ENCODE measurements at regions not wholly inside any gene's neighbourhood (a gene's known extent, or its start where the extent isn't known, plus 50 kb on each side); places are given as distances from the start of the nearest gene placed in this dataset.
"Not testable (repeated sequence)": the region's sequence is repeated elsewhere in the genome, so short reads cannot be mapped to it uniquely, and the experiment has no call there.

- no peak overlapping the region for H3K4me2 ChIP-seq (ENCODE audit: low read length)
- no peak for TF ChIP-seq CTCF (IDR thresholded peaks at IDR 0.05)
- H2AFZ ChIP-seq = no peak overlapping the region
- no peaks in the 10 kb centered on the region for H3K79me2 ChIP-seq
- H3K27me3 ChIP-seq (ENCODE audit: control insufficient read depth, insufficient read depth, low read length) = no peaks in the 10 kb centered on the region
- H3K4me3 ChIP-seq (ENCODE audit: low read depth, low read length) = no peak overlapping the region
- no peaks in the 10 kb centered on the region for H3K36me3 ChIP-seq (ENCODE audit: control insufficient read depth, insufficient read depth, low read length)
- H3K9me3 ChIP-seq (ENCODE audit: control insufficient read depth, low read length) = no peaks in the 10 kb centered on the region
- H3K9ac ChIP-seq = no peak overlapping the region
- H3K4me1 ChIP-seq = no peaks in the 10 kb centered on the region
- H3K27ac ChIP-seq = no peak overlapping the region
Measured at GRCh38 chr7:149701495-149702240, 71.7 kb downstream of the ZNF467 start.

GRCh38 chr7:149697767-149698166, 75.6 kb downstream of the ZNF467 start:
- H3K36me3 ChIP-seq (ENCODE audit: control insufficient read depth, insufficient read depth, low read length); H3K9ac ChIP-seq; H3K79me2 ChIP-seq; H3K27me3 ChIP-seq (ENCODE audit: control insufficient read depth, insufficient read depth, low read length); H2AFZ ChIP-seq; H3K4me3 ChIP-seq (ENCODE audit: low read depth, low read length); H3K4me1 ChIP-seq; H3K9me3 ChIP-seq (ENCODE audit: control insufficient read depth, low read length); H3K4me2 ChIP-seq (ENCODE audit: low read length); H3K27ac ChIP-seq: not testable (repeated sequence)

GRCh38 chr7:149696280-149696679, 77.1 kb downstream of the ZNF467 start:
- H3K4me1 ChIP-seq = no peaks in the 10 kb centered on the region
- no peak overlapping the region for H3K27ac ChIP-seq
- H3K36me3 ChIP-seq (ENCODE audit: control insufficient read depth, insufficient read depth, low read length) = no peaks in the 10 kb centered on the region
- H3K79me2 ChIP-seq = no peaks in the 10 kb centered on the region
- H3K27me3 ChIP-seq (ENCODE audit: control insufficient read depth, insufficient read depth, low read length) = peaks cover 5% of the 10 kb centered on the region
- H3K4me2 ChIP-seq (ENCODE audit: low read length) = no peak overlapping the region
- no peak overlapping the region for H3K4me3 ChIP-seq (ENCODE audit: low read depth, low read length)
- TF ChIP-seq CTCF (IDR thresholded peaks at IDR 0.05) = no peak
- no peaks in the 10 kb centered on the region for H3K9me3 ChIP-seq (ENCODE audit: control insufficient read depth, low read length)
- no peak overlapping the region for H2AFZ ChIP-seq
- no peak overlapping the region for H3K9ac ChIP-seq

GRCh38 chr7:149692557-149692982, 80.8 kb downstream of the ZNF467 start:
- Histone ChIP-seq H3K4me2 (ENCODE audit: low read length) (no peak overlapping the region), H3K9ac (no peak overlapping the region), H3K27ac (no peak overlapping the region), H3K9me3 (ENCODE audit: control insufficient read depth, low read length) (no peaks in the 10 kb centered on the region), H3K36me3 (ENCODE audit: control insufficient read depth, insufficient read depth, low read length) (no peaks in the 10 kb centered on the region), H3K4me3 (ENCODE audit: low read depth, low read length) (no peak overlapping the region), H2AFZ (peak overlapping the region; percentile 13), H3K27me3 (ENCODE audit: control insufficient read depth, insufficient read depth, low read length) (peaks cover 5% of the 10 kb centered on the region), H3K79me2 (no peaks in the 10 kb centered on the region), H3K4me1 (no peaks in the 10 kb centered on the region)
- TF ChIP-seq CTCF (IDR thresholded peaks at IDR 0.05) = no peak

GRCh38 chr7:149692056-149692455, 81.3 kb downstream of the ZNF467 start:
- no peaks in the 10 kb centered on the region for H3K36me3 ChIP-seq (ENCODE audit: control insufficient read depth, insufficient read depth, low read length)
- no peaks in the 10 kb centered on the region for H3K79me2 ChIP-seq
- peaks cover 5% of the 10 kb centered on the region for H3K27me3 ChIP-seq (ENCODE audit: control insufficient read depth, insufficient read depth, low read length)
- H3K27ac ChIP-seq = no peak overlapping the region
- H2AFZ ChIP-seq = no peak overlapping the region
- no peak overlapping the region for H3K9ac ChIP-seq
- no peaks in the 10 kb centered on the region for H3K4me1 ChIP-seq
- no peaks in the 10 kb centered on the region for H3K9me3 ChIP-seq (ENCODE audit: control insufficient read depth, low read length)
- H3K4me2 ChIP-seq (ENCODE audit: low read length) = no peak overlapping the region
- H3K4me3 ChIP-seq (ENCODE audit: low read depth, low read length) = no peak overlapping the region
- no peak for TF ChIP-seq CTCF (IDR thresholded peaks at IDR 0.05)
